ENCODE measurements at regions not wholly inside any gene's neighbourhood (a gene's known extent, or its start where the extent isn't known, plus 50 kb on each side); places are given as distances from the start of the nearest gene placed in this dataset.

DNA sequence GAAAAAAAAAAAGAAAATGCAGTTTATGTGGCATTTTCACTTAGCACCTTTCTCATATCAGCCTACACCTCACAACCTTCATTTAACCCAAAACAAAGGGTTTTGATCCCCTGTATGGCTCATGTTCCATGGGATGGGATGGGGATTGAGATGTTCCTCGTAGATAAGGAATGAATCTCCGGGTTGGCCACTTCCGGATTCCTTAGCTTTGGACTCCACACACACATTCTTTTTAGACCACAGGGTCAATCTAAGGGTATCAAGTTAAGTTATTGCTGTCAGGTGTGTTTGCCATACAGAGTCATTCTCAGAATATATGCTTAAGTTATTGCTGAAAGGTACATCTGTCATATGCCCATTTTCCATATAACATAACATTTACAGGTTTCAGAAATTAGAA lies 301.4 kb upstream of the TGFBR2 start:
- Histone ChIP-seq H3K27ac (no peak overlapping the region), H3K27me3 (replicated peaks; ENCODE audit: insufficient read depth) (no peaks in the 10 kb centered on the region), H3K4me1 (replicated peaks) (no peaks in the 10 kb centered on the region), H3K9me3 (no peaks in the 10 kb centered on the region), H3K36me3 (no peaks in the 10 kb centered on the region), H3K4me3 (no peak overlapping the region)
- DNase-seq (ENCODE audit: low spot score) = no peak
- intact Hi-C loops (cut with DNase I) = loop anchor here (5.0 kb wide), 1 partner anchor 212 kb away; no protein-coding TSS in a partner anchor
- 40% methylated on average over 3 of the region's 3 CpGs for WGBS
- TF ChIP-seq POLR2AphosphoS5 (IDR thresholded peaks at IDR 0.05) (no peak), POLR2A (IDR thresholded peaks at IDR 0.05) (no peak)
- TF ChIP-seq, protein P1, sequence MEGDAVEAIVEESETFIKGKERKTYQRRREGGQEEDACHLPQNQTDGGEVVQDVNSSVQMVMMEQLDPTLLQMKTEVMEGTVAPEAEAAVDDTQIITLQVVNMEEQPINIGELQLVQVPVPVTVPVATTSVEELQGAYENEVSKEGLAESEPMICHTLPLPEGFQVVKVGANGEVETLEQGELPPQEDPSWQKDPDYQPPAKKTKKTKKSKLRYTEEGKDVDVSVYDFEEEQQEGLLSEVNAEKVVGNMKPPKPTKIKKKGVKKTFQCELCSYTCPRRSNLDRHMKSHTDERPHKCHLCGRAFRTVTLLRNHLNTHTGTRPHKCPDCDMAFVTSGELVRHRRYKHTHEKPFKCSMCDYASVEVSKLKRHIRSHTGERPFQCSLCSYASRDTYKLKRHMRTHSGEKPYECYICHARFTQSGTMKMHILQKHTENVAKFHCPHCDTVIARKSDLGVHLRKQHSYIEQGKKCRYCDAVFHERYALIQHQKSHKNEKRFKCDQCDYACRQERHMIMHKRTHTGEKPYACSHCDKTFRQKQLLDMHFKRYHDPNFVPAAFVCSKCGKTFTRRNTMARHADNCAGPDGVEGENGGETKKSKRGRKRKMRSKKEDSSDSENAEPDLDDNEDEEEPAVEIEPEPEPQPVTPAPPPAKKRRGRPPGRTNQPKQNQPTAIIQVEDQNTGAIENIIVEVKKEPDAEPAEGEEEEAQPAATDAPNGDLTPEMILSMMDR (IDR thresholded peaks at IDR 0.05) = no peak

DNA sequence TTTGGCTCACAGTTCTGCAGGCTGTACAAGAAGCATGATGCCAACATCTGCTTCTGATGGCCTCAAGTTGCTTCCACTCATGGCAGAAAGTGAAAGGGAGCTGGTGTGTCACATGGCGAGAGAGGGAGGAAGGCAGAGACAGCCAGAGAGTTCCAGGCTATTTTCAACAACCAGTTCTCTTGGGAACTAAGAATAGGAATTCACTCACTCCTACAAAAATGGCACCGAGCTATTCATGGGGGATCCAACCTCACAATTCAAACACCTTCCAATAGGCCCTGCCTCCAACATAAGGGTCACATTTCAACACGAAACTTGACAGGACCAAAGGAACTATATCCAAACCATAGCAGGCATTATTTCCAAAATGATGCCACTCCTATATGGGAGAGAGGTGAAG lies 299.5 kb upstream of the TGFBR2 start:
- H3K9me3 ChIP-seq = no peaks in the 10 kb centered on the region
- no peaks in the 10 kb centered on the region for H3K36me3 ChIP-seq
- H3K4me1 ChIP-seq (replicated peaks) = no peaks in the 10 kb centered on the region
- intact Hi-C loops (cut with DNase I) = loop anchor here (5.0 kb wide), 1 partner anchor 210 kb away; no protein-coding TSS in a partner anchor
- no peak overlapping the region for H3K27ac ChIP-seq
- WGBS = 97% methylated on average over 3 of the region's 3 CpGs
- H3K27me3 ChIP-seq (replicated peaks; ENCODE audit: insufficient read depth) = no peaks in the 10 kb centered on the region
- TF ChIP-seq POLR2A (IDR thresholded peaks at IDR 0.05) (no peak), POLR2AphosphoS5 (IDR thresholded peaks at IDR 0.05) (no peak)
- TF ChIP-seq, protein P1 (IDR thresholded peaks at IDR 0.05) = no peak
- no peak overlapping the region for H3K4me3 ChIP-seq
- DNase-seq (ENCODE audit: low spot score) = no peak

DNA sequence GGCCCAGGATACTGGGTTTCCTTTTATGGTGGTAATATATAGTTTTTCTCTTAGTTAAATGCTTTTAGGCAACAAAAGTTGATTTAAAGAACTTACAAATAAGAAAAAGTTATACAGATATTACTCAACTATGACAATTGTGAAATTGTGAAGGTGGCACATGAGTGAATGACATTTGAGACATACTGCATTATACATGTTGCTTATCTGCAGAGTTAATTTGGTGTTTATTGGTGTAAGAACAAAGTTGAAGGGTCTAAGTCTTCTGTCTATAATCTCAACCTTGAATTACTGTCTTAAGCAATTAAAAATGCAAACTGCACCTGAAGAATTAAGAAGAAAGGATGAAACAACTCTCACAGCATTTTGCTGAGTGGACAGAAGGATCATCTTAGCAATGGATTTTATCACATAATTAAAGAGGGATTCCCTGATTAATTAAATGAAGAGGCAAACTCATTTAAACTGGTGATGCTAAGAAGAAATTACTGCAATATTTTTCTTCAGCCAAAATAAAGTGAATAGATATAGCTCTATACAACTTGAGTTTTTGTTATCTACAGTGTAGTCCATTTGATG lies 298.9 kb upstream of the TGFBR2 start:
- no peak overlapping the region for H3K4me3 ChIP-seq
- no peak for DNase-seq (ENCODE audit: low spot score)
- H3K27me3 ChIP-seq (replicated peaks; ENCODE audit: insufficient read depth) = no peaks in the 10 kb centered on the region
- H3K4me1 ChIP-seq (replicated peaks) = no peaks in the 10 kb centered on the region
- no peaks in the 10 kb centered on the region for H3K9me3 ChIP-seq
- TF ChIP-seq, protein P1 (IDR thresholded peaks at IDR 0.05) = no peak
- no peak for TF ChIP-seq POLR2A (IDR thresholded peaks at IDR 0.05)
- TF ChIP-seq POLR2AphosphoS5 (IDR thresholded peaks at IDR 0.05) = no peak
- H3K36me3 ChIP-seq = no peaks in the 10 kb centered on the region
- H3K27ac ChIP-seq = no peak overlapping the region
- intact Hi-C loops (cut with DNase I) = loop anchor here (5.0 kb wide), 1 partner anchor 210 kb away; no protein-coding TSS in a partner anchor

DNA sequence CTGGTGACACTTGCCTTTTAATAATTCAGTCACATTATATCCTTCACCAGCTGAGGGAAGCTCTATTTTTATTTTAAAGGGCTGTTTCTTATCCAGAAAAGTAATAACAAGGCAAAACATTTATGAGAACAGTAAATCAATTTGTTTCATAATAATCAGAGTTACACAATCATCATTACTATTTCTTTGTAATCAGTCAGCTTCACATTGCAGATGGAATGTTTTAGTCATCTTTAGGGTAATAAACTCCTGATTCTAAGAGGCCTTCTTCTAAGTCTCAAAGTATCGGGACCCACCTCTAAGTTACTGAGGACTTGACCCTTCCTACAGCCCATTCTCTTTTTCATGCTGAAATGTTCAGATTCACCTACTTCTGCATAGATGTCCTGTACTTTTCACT lies 298.3 kb upstream of the TGFBR2 start:
- Histone ChIP-seq H3K4me3 (no peak overlapping the region), H3K27ac (no peak overlapping the region), H3K4me1 (replicated peaks) (no peaks in the 10 kb centered on the region), H3K27me3 (replicated peaks; ENCODE audit: insufficient read depth) (no peaks in the 10 kb centered on the region), H3K9me3 (no peaks in the 10 kb centered on the region), H3K36me3 (no peaks in the 10 kb centered on the region)
- TF ChIP-seq POLR2A (IDR thresholded peaks at IDR 0.05) (no peak), POLR2AphosphoS5 (IDR thresholded peaks at IDR 0.05) (no peak)
- TF ChIP-seq, protein P1 (IDR thresholded peaks at IDR 0.05) = no peak
- intact Hi-C loops (cut with DNase I) = loop anchor here (5.0 kb wide), 1 partner anchor 209 kb away; no protein-coding TSS in a partner anchor
- DNase-seq (ENCODE audit: low spot score) = no peak
- 65% methylated on average over 1 of the region's 1 CpG for WGBS
